H9 (cell line): ENCODE measurements at regions not wholly inside any gene's neighbourhood (a gene's known extent, or its start where the extent isn't known, plus 50 kb on each side); places are given as distances from the start of the nearest gene placed in this dataset.

Source experiments
- DNase-seq: peaks from one replicate; pipeline ENCODE4 v3.0.0-alpha.2; 2017
- H2AFZ ChIP-seq: one replicate; pipeline ENCODE4 v1.6.1; 2013; ENCODE audit warnings: mild to moderate bottlenecking, low read length, control low read depth, moderate library complexity
- H2AK5ac ChIP-seq: 2 replicates; pipeline ENCODE4 v1.6.1; 2013; ENCODE audit warnings: low read length, control low read depth, mixed read lengths; ENCODE audit not compliant: insufficient read length
- H2BK120ac ChIP-seq: one replicate; pipeline ENCODE4 v1.6.1; 2013; ENCODE audit warnings: low read depth, mild to moderate bottlenecking, low read length, control low read depth, inconsistent platforms; ENCODE audit not compliant: poor library complexity, severe bottlenecking
- H2BK12ac ChIP-seq: 2 replicates; pipeline ENCODE4 v1.6.1; 2013; ENCODE audit warnings: low read length, control low read depth, mixed read lengths, low read depth; ENCODE audit not compliant: insufficient read length
- H2BK15ac ChIP-seq: 2 replicates; pipeline ENCODE4 v1.6.1; 2013; ENCODE audit warnings: low read depth, low read length, control low read depth
- H2BK20ac ChIP-seq: one replicate; pipeline ENCODE4 v1.6.1; 2013; ENCODE audit warnings: low read depth, mild to moderate bottlenecking, low read length, control low read depth, inconsistent platforms; ENCODE audit not compliant: poor library complexity, severe bottlenecking
- H2BK5ac ChIP-seq: 2 replicates; pipeline ENCODE4 v1.6.1; 2013; ENCODE audit warnings: low read length, control low read depth, mixed read lengths; ENCODE audit not compliant: insufficient read length
- H3K14ac ChIP-seq: 2 replicates; pipeline ENCODE4 v1.6.1; 2013; ENCODE audit warnings: low read length, control low read depth; ENCODE audit not compliant: insufficient read depth
- H3K18ac ChIP-seq: 2 replicates; pipeline ENCODE4 v1.6.1; 2013; ENCODE audit warnings: low read depth, mild to moderate bottlenecking, mixed read lengths, low read length, control low read depth; ENCODE audit not compliant: insufficient read length
- H3K23ac ChIP-seq: 2 replicates; pipeline ENCODE4 v1.6.1; 2013; ENCODE audit warnings: low read length, control low read depth, mixed read lengths, low read depth; ENCODE audit not compliant: insufficient read length
- H3K23me2 ChIP-seq: 2 replicates; pipeline ENCODE4 v1.6.1; 2013; ENCODE audit warnings: low read depth, mild to moderate bottlenecking, mixed read lengths, low read length, control low read depth; ENCODE audit not compliant: insufficient read length, poor library complexity, severe bottlenecking
- H3K27ac ChIP-seq: 2 replicates; pipeline ENCODE4 v1.5.1; 2013; ENCODE audit warnings: low read length, control low read depth, mixed read lengths, low read depth; ENCODE audit not compliant: insufficient read length
- H3K27me3 ChIP-seq: 2 replicates; pipeline ENCODE4 v1.6.1; 2013; ENCODE audit warnings: low read length, control low read depth, inconsistent platforms; ENCODE audit not compliant: insufficient read depth
- H3K4ac ChIP-seq: 2 replicates; pipeline ENCODE4 v1.6.1; 2013; ENCODE audit warnings: low read depth, mild to moderate bottlenecking, control low read depth, inconsistent platforms, low read length, moderate library complexity
- H3K4me1 ChIP-seq: 2 replicates; pipeline ENCODE4 v1.6.1; 2013; ENCODE audit warnings: low read length, control low read depth, inconsistent platforms; ENCODE audit not compliant: insufficient read depth
- H3K4me2 ChIP-seq: 2 replicates; pipeline ENCODE4 v1.6.1; 2013; ENCODE audit warnings: low read length, control low read depth, mixed read lengths; ENCODE audit not compliant: insufficient read length, insufficient read depth
- H3K56ac ChIP-seq: 2 replicates; pipeline ENCODE4 v1.6.1; 2013; ENCODE audit warnings: low read depth, mild to moderate bottlenecking, mixed read lengths, low read length, control low read depth; ENCODE audit not compliant: insufficient read length
- H3K79me1 ChIP-seq: 2 replicates; pipeline ENCODE4 v1.6.1; 2013; ENCODE audit warnings: low read depth, mild to moderate bottlenecking, moderate library complexity, low read length, control low read depth, inconsistent platforms; ENCODE audit not compliant: insufficient read depth, poor library complexity, severe bottlenecking
- H3K79me2 ChIP-seq: 2 replicates; pipeline ENCODE4 v1.6.1; 2013; ENCODE audit warnings: low read length, control low read depth, inconsistent platforms; ENCODE audit not compliant: insufficient read depth
- H3K9ac ChIP-seq: 2 replicates; pipeline ENCODE4 v1.6.1; 2013; ENCODE audit warnings: low read length, control low read depth, mixed read lengths; ENCODE audit not compliant: insufficient read length; ENCODE audit errors: extremely low read depth
- H3K9me3 ChIP-seq: one replicate; pipeline ENCODE4 v1.6.1; 2013; ENCODE audit warnings: low read depth, low read length, inconsistent platforms; ENCODE audit not compliant: control insufficient read depth
- H3T11ph ChIP-seq: one replicate; pipeline ENCODE4 v1.6.1; 2013; ENCODE audit warnings: mild to moderate bottlenecking, low read length, control low read depth, inconsistent platforms
- H4K20me1 ChIP-seq: one replicate; pipeline ENCODE4 v1.6.1; 2013; ENCODE audit not compliant: control insufficient read depth, insufficient read length, insufficient read depth
- H4K5ac ChIP-seq: 2 replicates; pipeline ENCODE4 v1.6.1; 2013; ENCODE audit warnings: low read depth, mild to moderate bottlenecking, mixed read lengths, low read length, control low read depth; ENCODE audit not compliant: insufficient read length
- H4K8ac ChIP-seq: replicated peaks from 2 replicates; pipeline ENCODE4 v1.6.1; 2013; ENCODE audit warnings: low read length, control low read depth, mixed read lengths, low read depth; ENCODE audit not compliant: insufficient read length
- H4K91ac ChIP-seq: 2 replicates; pipeline ENCODE4 v1.6.1; 2013; ENCODE audit warnings: low read depth, mild to moderate bottlenecking, moderate library complexity, mixed read lengths, low read length, control low read depth; ENCODE audit not compliant: insufficient read length
- H3K27ac Mint-ChIP-seq, 3 experiments: 2 replicates in 2 of 3; 3 replicates in 1 of 3; pipeline ENCODE4 v1.8.0; 2020 to 2021; ENCODE audit warnings: mixed read lengths in 3 of 3, mild to moderate bottlenecking in 1 of 3, moderate library complexity in 1 of 3
- H3K27me3 Mint-ChIP-seq: 2 replicates; pipeline ENCODE4 v1.8.0; 2021; ENCODE audit warnings: low read depth, mild to moderate bottlenecking, moderate library complexity, mixed read lengths
- H3K36me3 Mint-ChIP-seq, 3 experiments: 2 replicates in 2 of 3; 3 replicates in 1 of 3; pipeline ENCODE4 v1.8.0; 2020 to 2021; ENCODE audit warnings: low read depth in 3 of 3, mixed read lengths in 3 of 3; ENCODE audit not compliant: insufficient read depth in 1 of 3
- H3K4me1 Mint-ChIP-seq, 2 experiments: 2 replicates each; pipeline ENCODE4 v1.8.0; 2020; ENCODE audit warnings: mixed read lengths in 2 of 2
- H3K4me3 Mint-ChIP-seq, 2 experiments: 2 replicates in 1 of 2; 3 replicates in 1 of 2; pipeline ENCODE4 v1.8.0; 2020 to 2021; ENCODE audit warnings: mild to moderate bottlenecking in 2 of 2, mixed read lengths in 2 of 2, moderate library complexity in 1 of 2
- H3K9me3 Mint-ChIP-seq, 2 experiments: 2 replicates in 1 of 2; 3 replicates in 1 of 2; pipeline ENCODE4 v1.8.0; 2020; ENCODE audit warnings: mild to moderate bottlenecking in 2 of 2, mixed read lengths in 2 of 2, moderate library complexity in 1 of 2
- WGBS: extraction: QIAGEN DNeasy Blood & Tissue Kit; methylation state at CpG from one replicate; pipeline ENCODE4 v1.1.7; 2013; ENCODE audit warnings: missing lambda C conversion rate, low lambda C conversion rate, mixed read lengths; ENCODE audit not compliant: insufficient read length; ENCODE audit errors: extremely low coverage; 5-methylcytosine and 5-hydroxymethylcytosine counted together
- TF ChIP-seq, protein P1 (sequence below): fragments of 200-600 bp; sonication (generic); conservative IDR thresholded peaks from 3 replicates; pipeline ENCODE4 v1.8.0; 2021; ENCODE audit warnings: antibody characterized with exemption, mild to moderate bottlenecking

DNA sequence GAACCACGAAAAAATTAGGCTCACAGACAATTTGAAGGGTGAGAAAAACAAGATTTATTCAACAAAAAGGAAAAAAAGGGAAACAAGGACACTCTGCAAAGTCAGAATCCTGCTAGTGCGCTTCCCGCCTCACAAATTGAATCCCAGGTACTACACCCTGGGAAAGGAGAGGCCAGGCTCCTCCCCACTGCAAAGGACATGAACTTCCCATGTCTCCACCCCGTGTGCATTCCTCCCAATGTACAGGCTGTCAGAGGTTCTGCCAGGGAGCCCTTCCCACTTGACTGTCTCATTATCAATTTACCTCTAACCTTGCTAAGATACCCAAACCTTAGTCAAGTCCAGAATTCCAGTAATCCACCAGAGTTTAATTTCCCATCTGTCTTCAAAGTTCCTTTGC, 70.4 kb upstream of the CDK1 start:
- H3K27ac Mint-ChIP-seq, result no peak overlapping the region; a peak in 1 of 7 replicates
- no peak overlapping the region for H4K5ac ChIP-seq
- peaks cover 12 to 19% of the 10 kb centered on the region in 2 experiments for H3K4me1 Mint-ChIP-seq
- TF ChIP-seq, protein P1, sequence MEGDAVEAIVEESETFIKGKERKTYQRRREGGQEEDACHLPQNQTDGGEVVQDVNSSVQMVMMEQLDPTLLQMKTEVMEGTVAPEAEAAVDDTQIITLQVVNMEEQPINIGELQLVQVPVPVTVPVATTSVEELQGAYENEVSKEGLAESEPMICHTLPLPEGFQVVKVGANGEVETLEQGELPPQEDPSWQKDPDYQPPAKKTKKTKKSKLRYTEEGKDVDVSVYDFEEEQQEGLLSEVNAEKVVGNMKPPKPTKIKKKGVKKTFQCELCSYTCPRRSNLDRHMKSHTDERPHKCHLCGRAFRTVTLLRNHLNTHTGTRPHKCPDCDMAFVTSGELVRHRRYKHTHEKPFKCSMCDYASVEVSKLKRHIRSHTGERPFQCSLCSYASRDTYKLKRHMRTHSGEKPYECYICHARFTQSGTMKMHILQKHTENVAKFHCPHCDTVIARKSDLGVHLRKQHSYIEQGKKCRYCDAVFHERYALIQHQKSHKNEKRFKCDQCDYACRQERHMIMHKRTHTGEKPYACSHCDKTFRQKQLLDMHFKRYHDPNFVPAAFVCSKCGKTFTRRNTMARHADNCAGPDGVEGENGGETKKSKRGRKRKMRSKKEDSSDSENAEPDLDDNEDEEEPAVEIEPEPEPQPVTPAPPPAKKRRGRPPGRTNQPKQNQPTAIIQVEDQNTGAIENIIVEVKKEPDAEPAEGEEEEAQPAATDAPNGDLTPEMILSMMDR, result no peak
- no peak overlapping the region for H2AK5ac ChIP-seq
- H4K8ac ChIP-seq, result no peak overlapping the region
- no peak for DNase-seq
- H3K56ac ChIP-seq, result no peak overlapping the region
- H4K20me1 ChIP-seq, result no peaks in the 10 kb centered on the region
- H3K79me2 ChIP-seq, result no peaks in the 10 kb centered on the region; the same call in 1 of the 2 replicates
- no peak overlapping the region for H2BK20ac ChIP-seq
- no peak overlapping the region for H3K4ac ChIP-seq
- no peaks in the 10 kb centered on the region for H3K23me2 ChIP-seq
- no peak overlapping the region for H3K27ac ChIP-seq
- no peak overlapping the region for H3K18ac ChIP-seq
- H3K23ac ChIP-seq, result no peak overlapping the region
- no peaks in the 10 kb centered on the region for H3K4me1 ChIP-seq
- H3K9me3 ChIP-seq, result no peaks in the 10 kb centered on the region
- H3K4me2 ChIP-seq, result no peak overlapping the region
- no peak overlapping the region for H2BK15ac ChIP-seq
- no peak overlapping the region for H2AFZ ChIP-seq
- H3K9ac ChIP-seq, result no peak overlapping the region
- H3K27me3 ChIP-seq, result no peaks in the 10 kb centered on the region
- peaks cover 8 to 28% (median 8%) of the 10 kb centered on the region in 3 experiments for H3K36me3 Mint-ChIP-seq
- H3K14ac ChIP-seq, result no peak overlapping the region
- H2BK120ac ChIP-seq, result no peak overlapping the region
- WGBS, result no CpG with 5 or more reads among the region's 4 CpGs
- no peak overlapping the region for H4K91ac ChIP-seq
- H3T11ph ChIP-seq, result no peak overlapping the region
- no peak overlapping the region for H3K4me3 Mint-ChIP-seq
- no peaks in the 10 kb centered on the region for H3K79me1 ChIP-seq
- H3K27me3 Mint-ChIP-seq, result no peaks in the 10 kb centered on the region
- no peak overlapping the region for H2BK5ac ChIP-seq
- peaks cover 10 to 19% of the 10 kb centered on the region in 2 experiments for H3K9me3 Mint-ChIP-seq
- no peak overlapping the region for H2BK12ac ChIP-seq
